Cardiac fibroblast (primary cell): ENCODE measurements at regions not wholly inside any gene's neighbourhood (a gene's known extent, or its start where the extent isn't known, plus 50 kb on each side); places are given as distances from the start of the nearest gene placed in this dataset.

Experiments
- DNase-seq, 2 donors: peaks; one replicate each; pipeline versions ENCODE4 v3.0.0 to v3.0.0-alpha.2; 2010; ENCODE audit warnings: low read depth in 2 of 2
- H3K4me3 ChIP-seq, 2 donors: replicated peaks in 1 of 2; 1 replicate in 1 of 2; 2 replicates in 1 of 2; pipeline ENCODE4 v1.5.1; 2011; ENCODE audit warnings: low read depth in 2 of 2, low read length in 2 of 2, mild to moderate bottlenecking in 2 of 2, moderate library complexity in 1 of 2
- TF ChIP-seq, protein P1 (sequence below): IDR thresholded peaks from one replicate; pipeline ENCODE4 v1.5.1; 2011; ENCODE audit warnings: low read depth, mild to moderate bottlenecking, low read length, inconsistent platforms

DNA sequence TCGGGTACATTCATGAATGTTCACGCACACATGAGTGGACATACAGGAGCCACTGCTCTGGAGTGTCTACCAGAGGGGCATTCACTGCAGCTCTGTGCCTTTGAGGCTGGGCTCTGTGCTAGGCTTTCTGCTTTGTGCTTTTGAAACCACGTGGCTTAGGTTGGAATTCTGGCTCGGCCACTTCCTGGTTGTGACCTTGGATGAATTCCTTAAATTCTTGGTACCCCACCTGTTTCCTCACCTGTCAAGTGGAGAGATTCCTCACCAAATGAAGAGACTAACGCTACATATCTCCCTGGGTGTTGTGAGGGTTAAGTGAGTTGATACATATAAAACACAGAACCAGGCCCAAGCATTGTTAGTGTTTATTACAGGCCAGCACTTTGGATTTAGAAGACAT is 842.8 kb downstream of the VRK1 start:
- H3K4me3 ChIP-seq: no peak overlapping the region
- no peak for DNase-seq
- TF ChIP-seq, protein P1, sequence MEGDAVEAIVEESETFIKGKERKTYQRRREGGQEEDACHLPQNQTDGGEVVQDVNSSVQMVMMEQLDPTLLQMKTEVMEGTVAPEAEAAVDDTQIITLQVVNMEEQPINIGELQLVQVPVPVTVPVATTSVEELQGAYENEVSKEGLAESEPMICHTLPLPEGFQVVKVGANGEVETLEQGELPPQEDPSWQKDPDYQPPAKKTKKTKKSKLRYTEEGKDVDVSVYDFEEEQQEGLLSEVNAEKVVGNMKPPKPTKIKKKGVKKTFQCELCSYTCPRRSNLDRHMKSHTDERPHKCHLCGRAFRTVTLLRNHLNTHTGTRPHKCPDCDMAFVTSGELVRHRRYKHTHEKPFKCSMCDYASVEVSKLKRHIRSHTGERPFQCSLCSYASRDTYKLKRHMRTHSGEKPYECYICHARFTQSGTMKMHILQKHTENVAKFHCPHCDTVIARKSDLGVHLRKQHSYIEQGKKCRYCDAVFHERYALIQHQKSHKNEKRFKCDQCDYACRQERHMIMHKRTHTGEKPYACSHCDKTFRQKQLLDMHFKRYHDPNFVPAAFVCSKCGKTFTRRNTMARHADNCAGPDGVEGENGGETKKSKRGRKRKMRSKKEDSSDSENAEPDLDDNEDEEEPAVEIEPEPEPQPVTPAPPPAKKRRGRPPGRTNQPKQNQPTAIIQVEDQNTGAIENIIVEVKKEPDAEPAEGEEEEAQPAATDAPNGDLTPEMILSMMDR: no peak

DNA sequence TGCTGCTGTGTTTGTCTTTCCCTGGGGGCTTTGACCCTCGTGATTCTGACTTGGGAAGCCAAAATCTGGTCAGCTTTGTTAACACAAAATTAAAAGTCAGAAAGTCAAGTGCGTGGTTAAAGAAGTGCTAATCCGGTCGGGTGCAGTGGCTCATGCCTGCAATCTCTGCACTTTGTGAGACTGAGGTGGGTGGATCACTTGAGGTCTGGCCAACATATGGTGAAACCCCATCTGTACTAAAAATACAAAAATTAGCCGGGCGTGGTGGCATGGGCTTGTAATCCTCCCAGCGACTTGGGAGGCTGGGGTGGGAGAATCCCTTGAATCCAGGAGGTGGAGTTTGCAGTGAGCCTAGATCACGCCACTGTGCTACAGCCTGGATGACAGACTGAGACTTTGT is 844.6 kb downstream of the VRK1 start:
- TF ChIP-seq, protein P1: no peak
- no peak overlapping the region for H3K4me3 ChIP-seq
- DNase-seq: no peak

DNA sequence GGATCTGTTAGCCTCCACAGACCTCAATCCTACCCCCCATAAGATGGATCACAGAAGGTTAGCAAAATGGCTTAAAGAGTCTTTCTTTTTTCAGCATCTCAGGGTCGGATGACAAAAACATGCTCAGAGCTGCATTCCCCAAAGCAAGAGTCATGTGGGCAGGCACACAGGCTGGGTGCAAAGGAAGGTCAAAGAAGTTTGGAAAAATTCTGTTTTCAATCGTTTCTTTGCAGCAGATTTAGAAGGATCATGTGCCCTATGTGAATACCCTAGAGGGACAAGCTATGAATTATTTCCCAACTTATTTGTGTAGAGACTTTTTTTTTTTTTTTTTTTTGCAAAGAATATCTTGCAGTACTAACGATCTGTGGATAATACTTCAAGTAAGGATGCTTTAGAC is 845.4 kb downstream of the VRK1 start:
- H3K4me3 ChIP-seq: no peak overlapping the region
- TF ChIP-seq, protein P1: no peak
- no peak for DNase-seq

DNA sequence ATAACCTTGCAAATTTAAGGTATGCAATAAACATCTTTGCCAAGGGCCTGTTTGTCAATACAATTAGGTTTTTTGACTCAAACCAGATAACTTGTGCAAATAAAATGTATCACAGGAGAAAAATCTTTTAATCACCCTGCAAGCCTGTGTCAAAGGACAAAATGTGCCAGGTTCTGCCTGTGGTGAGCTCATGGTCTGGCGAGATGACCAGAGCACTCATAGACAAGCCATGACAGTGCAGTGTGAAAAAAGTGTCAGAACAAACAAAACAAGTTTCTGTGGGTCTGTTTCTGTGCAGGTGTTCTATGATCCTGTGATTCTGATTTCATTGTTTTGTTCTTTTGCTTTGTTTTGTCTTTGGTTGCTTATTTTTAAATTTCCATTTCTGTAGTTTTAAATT is 847.2 kb downstream of the VRK1 start:
- TF ChIP-seq, protein P1: no peak

DNA sequence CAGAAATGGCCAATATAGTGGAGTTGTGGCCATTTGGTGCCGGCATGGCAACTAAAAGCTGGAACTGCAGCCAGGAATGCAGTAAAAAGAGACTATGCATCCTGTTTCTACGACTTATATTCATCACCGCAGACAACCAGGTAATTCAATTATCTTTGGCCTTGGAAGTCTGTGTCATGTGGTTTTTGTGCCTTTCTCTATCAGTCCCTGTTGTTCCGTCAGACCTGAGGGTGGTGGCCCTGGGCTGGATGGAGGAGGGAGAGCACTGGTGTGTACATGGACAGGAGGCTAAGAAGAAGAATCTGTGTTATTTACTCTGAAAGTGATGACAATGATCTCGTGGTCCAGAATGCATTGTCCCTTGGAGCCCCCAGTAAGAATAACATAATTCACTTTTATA is 852.6 kb downstream of the VRK1 start:
- no peak for DNase-seq
- no peak overlapping the region for H3K4me3 ChIP-seq
- TF ChIP-seq, protein P1: no peak

More for the DNA sequence above, 847.2 kb downstream of the VRK1 start:
- no peak overlapping the region for H3K4me3 ChIP-seq
- DNase-seq: no peak

DNA sequence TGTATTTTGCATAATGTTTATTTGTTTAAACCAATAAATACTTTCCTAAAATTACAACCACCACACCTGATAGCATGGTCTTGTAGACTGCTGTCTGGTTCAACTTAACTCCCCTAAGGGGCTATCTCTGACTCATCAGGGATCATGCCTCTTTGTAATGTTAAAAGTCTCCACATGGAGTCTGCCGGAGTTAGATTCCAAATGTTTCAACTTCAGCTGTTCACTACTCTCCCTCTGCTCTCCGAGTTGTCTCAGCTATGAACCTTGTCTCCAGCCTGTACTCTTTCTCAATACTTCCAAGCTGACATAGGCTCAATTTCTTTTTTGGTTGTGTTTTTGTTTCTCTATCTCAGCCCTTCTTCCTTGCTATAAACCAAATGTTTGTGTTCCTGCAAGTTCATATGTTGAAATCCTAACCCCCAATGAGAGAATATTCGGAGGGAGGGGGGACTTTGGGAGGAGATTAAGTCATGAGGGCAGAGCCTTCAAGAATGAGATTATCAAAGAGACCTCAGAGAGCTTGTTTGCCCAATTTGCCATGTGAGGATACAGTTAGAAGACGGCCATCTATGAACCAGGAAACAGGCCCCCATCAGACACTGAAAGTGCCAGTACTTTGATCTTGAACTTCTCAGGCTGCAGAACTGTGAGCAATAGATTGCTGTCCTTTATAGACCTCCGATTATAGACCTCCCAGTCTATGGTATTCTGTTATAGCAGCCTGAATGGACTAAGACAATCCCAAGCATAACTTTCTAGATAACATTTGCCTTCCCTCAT is 858.2 kb downstream of the VRK1 start:
- no peak overlapping the region for H3K4me3 ChIP-seq
- no peak for DNase-seq
- TF ChIP-seq, protein P1: no peak

DNA sequence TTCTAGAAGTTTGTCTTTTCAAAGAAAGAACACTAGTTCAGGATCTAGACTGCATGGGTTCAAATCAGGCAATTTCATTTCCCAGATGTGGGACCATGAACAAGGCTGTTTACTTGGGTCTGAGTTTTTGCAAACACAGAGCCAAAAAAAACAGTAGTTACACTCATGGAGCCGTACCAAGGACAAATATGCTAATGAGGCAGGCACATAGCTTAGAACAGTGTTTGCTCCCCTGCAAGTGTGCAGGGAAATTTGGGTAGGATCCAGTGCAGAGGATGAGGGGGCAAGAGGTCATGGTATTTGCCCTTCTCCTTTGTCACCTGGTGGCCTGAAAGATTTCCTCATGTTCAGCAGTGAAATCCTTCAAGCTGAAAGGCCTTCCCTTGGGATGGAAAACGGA is 860.4 kb downstream of the VRK1 start:
- no peak overlapping the region for H3K4me3 ChIP-seq
- TF ChIP-seq, protein P1: no peak
- no peak for DNase-seq
